Astrocyte of the cerebellum (primary cell): ENCODE measurements at regions not wholly inside any gene's neighbourhood (a gene's known extent, or its start where the extent isn't known, plus 50 kb on each side); places are given as distances from the start of the nearest gene placed in this dataset.

Experiments used
- DNase-seq: peaks from one replicate; pipeline ENCODE4 v3.0.0-alpha.2; 2011; ENCODE audit warnings: low read depth
- H3K4me3 ChIP-seq: 2 replicates; pipeline ENCODE4 v1.5.1; 2011; ENCODE audit warnings: mild to moderate bottlenecking, low read depth, low read length, moderate library complexity
- in situ Hi-C: cut with HindIII; loops from 2 replicates; pipeline ENCODE4 v1.10.0; 2017; ENCODE audit warnings: low sequenced_read_pairs
- TF ChIP-seq, protein P1 (sequence below): IDR thresholded peaks from 2 replicates; pipeline ENCODE4 v1.5.1; 2012; ENCODE audit warnings: low read length, low read depth, moderate library complexity, mild to moderate bottlenecking; ENCODE audit errors: missing control alignments

DNA sequence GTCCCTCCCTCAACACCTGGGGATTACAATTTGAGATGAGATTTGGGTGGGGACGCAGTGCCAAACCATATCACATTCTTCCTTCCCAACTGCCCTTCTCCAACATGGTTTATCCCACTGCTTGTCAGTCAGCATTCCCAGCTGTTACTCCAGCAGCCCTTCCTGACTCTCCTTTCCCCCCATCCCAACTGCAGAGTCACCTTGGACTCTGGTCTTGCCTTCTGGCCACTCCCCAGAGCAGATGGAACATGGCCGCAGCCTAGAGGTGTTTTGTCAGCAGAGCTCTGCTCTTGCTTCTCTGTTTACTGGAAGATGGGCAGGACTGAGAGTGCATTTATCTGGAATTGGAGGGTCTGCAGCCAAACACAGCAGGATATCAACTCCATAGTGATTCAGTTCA, 51.2 kb upstream of the MEX3C start:
- in situ Hi-C loops, result no loop called here
- TF ChIP-seq, protein P1, sequence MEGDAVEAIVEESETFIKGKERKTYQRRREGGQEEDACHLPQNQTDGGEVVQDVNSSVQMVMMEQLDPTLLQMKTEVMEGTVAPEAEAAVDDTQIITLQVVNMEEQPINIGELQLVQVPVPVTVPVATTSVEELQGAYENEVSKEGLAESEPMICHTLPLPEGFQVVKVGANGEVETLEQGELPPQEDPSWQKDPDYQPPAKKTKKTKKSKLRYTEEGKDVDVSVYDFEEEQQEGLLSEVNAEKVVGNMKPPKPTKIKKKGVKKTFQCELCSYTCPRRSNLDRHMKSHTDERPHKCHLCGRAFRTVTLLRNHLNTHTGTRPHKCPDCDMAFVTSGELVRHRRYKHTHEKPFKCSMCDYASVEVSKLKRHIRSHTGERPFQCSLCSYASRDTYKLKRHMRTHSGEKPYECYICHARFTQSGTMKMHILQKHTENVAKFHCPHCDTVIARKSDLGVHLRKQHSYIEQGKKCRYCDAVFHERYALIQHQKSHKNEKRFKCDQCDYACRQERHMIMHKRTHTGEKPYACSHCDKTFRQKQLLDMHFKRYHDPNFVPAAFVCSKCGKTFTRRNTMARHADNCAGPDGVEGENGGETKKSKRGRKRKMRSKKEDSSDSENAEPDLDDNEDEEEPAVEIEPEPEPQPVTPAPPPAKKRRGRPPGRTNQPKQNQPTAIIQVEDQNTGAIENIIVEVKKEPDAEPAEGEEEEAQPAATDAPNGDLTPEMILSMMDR, result no peak
- no peak overlapping the region for H3K4me3 ChIP-seq
- DNase-seq, result no peak

DNA sequence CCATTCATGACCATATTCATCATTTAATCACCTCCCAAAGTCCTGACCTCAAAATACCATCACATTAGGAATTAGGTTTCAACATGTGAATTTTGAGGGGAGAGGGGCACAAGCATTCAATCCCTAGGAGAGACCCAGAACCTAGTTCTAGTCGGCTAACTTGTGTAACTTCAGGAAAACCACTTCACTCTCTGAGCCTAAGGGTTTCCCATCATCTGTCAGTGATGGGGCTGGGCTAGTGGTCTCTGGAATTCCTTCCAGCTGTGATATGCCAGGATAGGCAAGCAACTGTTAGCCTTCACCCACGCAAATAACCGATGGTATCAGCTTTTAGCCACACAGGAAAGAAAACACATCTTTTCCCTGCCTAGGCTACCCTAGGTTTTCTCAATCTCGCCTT, 52.5 kb upstream of the MEX3C start:
- DNase-seq, result no peak
- in situ Hi-C loops, result no loop called here
- TF ChIP-seq, protein P1, result no peak
- H3K4me3 ChIP-seq, result no peak overlapping the region

DNA sequence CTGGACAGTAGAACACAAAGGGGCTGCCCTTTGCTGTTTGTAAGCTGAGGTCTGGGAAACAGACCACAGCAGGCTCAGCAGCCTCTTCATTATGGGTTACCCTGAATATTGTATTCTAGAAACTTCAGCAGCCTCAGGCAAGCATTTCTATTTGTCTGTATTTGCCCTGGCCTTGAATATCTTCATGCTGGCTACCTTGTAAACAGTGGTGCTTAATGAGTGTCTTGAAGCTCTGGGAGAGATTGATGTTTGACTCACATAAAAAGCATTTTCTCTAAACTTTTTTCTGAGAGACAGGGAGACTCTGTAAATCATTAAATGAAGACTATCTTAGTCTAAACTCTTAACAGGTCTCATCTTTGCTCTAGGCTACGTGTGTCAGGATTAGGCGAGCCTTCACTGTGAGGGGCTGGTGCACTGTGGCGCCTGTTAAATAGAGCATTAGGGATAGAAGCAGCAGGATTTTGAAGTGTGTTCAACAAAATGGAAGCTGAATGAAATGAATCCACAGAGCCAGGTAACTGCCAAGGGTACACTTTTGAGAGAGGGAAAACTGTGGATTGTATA, 53.1 kb upstream of the MEX3C start:
- TF ChIP-seq, protein P1, result no peak
- no peak for DNase-seq
- in situ Hi-C loops, result no loop called here
- H3K4me3 ChIP-seq, result no peak overlapping the region

DNA sequence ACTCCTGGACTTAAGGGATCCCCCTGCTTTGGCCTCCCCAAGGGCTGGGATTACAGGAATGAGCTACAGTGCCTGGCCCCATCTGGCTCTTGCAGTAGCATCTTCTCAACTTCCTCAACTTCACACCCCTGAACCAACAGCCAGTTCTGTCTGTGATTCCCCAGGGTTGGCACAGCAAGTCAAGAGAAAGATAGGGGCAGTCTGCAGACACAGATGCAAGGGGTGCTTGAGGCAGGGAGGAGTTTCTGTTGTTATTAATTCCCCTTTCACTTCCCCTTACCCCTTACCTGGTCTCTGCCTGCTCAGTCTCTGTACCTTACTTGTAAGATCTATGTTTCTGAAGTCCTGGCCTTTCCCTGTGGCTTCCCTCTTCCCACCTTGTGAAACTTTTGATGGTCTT, 54.1 kb upstream of the MEX3C start:
- in situ Hi-C loops, result no loop called here
- TF ChIP-seq, protein P1, result no peak
- no peak for DNase-seq
- no peak overlapping the region for H3K4me3 ChIP-seq

DNA sequence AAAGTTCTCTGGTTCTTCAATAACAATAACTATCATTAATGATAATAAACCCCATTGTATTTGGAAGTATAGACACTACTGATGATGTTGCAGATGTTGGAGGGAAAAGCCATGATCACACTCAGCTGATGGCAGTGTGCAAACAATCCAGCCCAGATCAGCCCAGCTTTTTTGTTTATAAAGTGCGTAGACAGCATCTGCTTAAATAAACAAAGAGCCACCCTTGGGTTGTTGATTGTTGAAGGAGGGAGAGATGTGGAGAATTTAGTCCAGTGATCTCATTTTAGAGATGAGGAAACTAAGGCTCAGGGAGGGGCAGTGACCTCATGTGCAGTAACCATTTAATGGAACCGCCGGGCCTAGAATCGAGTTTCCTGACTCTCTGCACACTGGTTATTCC, 56.0 kb upstream of the MEX3C start:
- TF ChIP-seq, protein P1, result no peak
- DNase-seq, result no peak
- in situ Hi-C loops, result no loop called here
- no peak overlapping the region for H3K4me3 ChIP-seq

DNA sequence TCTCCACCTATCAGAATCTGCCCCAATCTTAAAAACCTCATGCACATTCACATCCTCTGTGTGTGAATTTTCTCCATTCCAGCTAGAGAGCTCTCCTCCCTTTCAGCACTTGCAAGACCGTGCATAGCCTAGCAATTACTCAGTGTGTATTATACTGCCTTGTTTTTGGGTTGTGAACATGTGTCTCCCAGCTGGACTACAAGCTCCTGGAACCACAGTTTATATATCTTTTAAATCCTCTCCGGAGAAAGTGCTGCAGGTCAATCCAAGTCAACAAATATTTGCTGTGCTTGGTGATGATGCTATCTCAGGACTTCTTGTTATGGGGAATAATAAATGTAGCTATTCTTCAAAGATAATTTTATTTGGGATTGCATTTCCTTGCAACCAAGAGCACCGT, 58.2 kb upstream of the MEX3C start:
- no peak overlapping the region for H3K4me3 ChIP-seq
- DNase-seq, result no peak
- in situ Hi-C loops, result no loop called here
- TF ChIP-seq, protein P1, result no peak

DNA sequence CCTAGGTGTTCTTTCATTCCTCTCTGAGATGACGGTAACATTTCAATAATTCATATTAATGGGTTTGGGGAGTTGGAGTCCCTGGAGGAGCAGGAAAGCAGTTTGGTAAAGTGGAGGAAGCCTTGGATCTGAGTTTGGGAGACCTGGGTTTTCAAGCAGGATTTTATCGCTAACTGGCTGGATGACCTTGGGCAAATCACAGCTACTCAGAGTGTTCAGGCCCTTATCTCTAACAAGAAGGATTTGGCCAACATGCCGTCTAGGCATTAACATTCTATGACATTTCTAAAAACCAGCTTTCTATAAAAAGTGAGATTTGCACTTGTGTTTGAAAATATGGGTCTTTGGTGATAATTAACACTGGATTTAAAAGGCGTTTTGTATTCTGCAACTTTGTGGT, 59.7 kb upstream of the MEX3C start:
- DNase-seq, result no peak
- in situ Hi-C loops, result no loop called here
- TF ChIP-seq, protein P1, result no peak
- H3K4me3 ChIP-seq, result no peak overlapping the region
